ENCODE measurements at regions not wholly inside any gene's neighbourhood (a gene's known extent, or its start where the extent isn't known, plus 50 kb on each side); places are given as distances from the start of the nearest gene placed in this dataset.
"Not testable (repeated sequence)": the region's sequence is repeated elsewhere in the genome, so short reads cannot be mapped to it uniquely, and the experiment has no call there.

GRCh38 chr17:43345515-43345914, 53.3 kb upstream of the ARL4D start:
- DNase-seq, result not testable (repeated sequence)

DNA sequence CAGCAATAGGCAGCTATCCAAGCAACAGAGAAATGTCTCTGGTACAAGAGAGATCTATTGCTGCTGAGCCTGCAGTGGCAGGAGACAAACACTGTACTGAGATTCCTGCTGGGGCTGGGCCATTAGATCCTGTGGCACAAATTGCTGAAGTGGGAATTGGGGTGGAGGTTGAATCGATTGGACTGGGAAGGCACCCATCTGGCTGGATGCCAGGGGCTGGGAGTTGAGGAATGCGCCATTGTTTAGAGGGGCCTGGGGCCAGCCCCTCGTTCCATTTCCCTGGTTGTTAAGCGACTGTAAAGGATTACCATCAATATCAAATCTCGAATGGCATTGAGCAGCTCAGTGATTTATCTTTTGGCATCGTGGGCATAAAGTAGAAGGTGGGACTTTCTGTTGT, 54.1 kb upstream of the ARL4D start:
- no peak for DNase-seq

DNA sequence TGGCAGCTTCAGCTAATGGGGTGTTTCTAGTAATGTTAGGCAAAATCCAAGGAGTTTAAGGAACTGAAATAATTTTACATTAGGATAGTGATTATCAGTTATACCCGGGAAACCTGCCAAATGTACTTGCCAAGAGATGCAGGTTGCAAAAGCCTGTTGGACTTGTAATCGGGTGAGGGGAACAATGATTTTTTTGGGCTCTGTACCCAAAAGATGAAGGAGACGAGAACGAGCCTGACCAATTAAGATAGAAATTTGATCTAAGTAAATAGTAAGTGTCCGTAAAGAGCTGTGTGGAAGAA, 56.3 kb upstream of the ARL4D start:
- DNase-seq, result no peak

- no peak for DNase-seq
Measured at GRCh38 chr17:43341715-43342588, 56.8 kb upstream of the ARL4D start.

- DNase-seq, result peak; percentile 72
Measured at GRCh38 chr17:43338886-43339516, 59.8 kb upstream of the ARL4D start.

DNA sequence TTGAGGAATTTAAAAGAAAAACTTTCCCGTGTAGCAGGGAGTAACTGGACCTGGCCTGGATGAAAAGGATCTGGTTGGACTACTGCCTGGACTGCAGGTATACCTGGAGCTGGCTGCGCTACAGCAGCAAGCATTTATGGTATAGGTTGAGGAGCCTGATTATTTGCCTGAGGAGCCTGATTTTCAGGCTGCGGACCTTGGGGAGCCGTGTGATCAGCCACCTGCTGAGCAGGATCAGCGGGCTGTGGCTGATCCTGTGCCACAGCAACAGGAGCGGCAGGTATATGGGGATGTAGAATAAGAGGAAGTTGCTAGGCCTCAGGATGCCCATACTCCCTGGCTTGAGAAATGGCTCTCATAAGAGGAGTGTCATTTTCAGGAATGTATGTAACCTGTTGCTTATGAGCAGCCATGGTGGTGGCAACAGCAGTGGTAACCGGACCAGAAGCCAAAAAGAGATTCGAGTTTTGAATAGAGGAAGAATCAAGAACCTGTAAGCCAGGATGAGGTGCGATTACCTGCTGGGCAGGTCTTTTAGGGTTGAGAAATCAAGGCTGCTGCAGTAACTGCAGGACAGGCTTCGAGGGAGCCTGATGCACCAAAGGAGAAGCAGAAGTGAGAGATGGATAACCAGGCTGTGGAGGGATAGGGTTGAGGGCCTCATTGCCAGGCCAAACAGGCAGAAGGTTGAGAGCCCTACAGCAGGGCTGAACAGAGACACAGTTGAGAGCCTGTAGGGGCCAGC, 60.9 kb upstream of the ARL4D start:
- no peak for DNase-seq

DNA sequence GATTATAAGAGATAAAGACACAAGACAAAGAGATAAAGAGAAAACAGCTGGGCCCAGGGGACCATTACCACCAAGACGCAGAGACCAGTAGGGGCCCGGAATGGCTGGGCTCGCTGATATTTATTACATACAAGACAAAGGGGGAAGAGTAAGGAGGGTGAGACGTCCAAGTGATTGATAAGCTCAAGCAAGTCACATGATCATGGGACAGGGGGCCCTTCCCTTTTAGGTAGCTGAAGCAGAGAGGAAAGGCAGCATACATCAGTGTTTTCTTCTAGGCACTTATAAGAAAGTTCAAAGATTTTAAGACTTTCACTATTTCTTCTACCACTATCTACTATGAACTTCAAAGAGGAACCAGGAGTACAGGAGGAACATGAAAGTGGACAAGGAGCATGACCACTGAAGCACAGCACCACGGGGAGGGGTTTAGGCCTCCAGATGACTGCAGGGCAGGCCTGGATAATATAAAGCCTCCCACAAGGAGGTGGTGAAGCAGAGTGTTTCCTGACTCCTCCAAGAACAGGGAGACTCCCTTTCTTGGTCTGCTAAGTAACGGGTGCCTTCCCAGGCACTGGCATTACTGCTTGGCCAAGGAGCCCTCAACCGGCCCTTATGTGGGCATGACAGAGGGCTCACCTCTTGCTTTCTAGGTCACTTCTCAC, 63.9 kb upstream of the ARL4D start:
- DNase-seq, result no peak

GRCh38 chr17:43333433-43333943, 65.3 kb upstream of the ARL4D start:
- DNase-seq, result no peak

- DNase-seq, result no peak
Measured at GRCh38 chr17:43332230-43332629, 66.6 kb upstream of the ARL4D start.

DNA sequence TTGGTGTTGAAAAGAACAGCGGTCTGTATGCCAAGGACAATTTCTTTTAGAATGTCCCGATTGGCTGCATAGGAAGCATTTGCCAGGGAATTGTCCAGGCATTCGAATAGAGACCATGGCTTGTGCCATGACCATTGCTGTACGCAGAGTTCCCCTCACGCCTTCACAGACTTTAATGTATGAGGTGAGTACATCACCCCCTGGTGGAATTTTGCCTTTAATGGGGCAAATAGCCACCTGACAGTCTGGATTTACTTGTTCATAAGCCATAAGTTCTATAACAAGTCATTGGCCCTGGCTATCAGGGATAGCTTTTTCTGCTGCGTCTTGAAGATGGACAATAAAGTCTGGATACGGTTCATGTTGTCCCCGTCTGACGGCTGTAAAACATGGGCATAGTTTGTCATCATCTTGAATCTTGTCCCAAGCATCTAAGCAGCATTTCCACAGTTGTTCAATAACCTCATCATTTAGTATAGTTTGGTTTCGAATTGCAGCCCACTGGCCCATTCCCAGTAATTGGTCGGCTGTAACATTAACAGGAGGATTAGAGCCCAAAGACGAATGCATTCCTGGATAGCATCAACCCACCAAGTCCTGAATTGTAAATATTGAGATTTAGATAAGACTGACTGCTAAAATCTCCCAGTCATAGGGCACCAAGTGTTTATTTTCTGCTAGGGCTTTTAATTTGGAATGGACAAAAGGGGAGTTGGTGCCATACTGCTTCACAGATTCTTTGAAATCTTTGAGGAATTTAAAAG, 67.7 kb upstream of the ARL4D start:
- DNase-seq, result no peak

DNA sequence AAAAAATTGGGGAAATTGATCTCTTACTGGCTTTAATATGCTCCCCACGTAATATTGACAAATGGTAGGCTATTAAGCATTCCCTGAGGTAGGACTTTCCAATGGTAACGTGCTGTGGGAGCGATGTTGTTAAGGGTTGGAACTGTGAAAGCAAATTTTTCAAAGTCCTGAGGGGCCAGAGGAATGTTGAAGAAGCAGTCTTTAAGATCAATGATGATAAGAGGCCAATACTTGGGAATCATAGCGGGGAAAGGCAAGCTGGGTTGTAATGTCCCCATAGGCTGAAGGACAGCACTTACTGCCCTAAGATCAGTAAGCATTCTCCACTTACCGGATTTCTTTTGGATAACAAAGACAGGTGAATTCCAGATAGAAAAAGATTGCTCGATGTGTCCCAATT, 69.6 kb upstream of the ARL4D start:
- DNase-seq, result no peak

GRCh38 chr17:43328650-43329049, 70.1 kb upstream of the ARL4D start:
- no peak for DNase-seq

- no peak for DNase-seq
Measured at GRCh38 chr17:43327834-43328420, 70.9 kb upstream of the ARL4D start.

GRCh38 chr17:43327421-43327820, 71.4 kb upstream of the ARL4D start:
- no peak for DNase-seq

- no peak for DNase-seq
Measured at GRCh38 chr17:43326490-43327275, 72.1 kb upstream of the ARL4D start.

DNA sequence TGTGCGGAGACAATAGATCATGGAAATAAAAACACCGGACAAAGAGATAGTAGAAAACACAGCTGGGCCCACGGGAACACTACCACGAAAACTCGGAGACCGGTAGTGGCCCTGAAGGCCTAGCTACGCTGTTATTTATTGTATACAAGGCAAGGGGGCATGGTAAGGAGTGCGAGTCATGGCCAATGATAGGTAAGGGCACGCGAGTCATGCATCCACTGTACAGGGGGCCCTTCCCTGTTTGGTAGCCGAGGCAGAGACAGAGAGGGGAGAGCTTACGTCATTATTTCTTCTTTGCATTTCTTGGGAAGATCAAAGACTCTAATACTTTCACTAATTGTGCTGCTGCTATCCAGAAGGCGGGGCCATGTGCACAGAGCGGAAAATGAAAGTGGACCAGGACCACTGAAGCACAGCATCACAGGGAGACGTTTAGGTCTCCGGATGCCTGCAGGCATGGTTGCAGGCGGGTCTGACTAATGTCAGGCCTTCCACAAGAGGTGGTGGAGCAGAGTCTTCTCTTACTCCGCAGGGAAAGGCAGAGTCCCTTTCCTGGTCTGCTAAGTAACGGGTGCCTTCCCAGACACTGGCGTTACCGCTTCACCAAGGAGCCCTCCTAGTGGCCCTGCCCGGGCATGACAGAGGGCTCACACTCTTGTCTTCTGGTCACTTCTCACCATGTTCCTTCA, 74.4 kb upstream of the ARL4D start:
- DNase-seq, result no peak

GRCh38 chr17:43319293-43320124, 79.3 kb upstream of the ARL4D start:
- DNase-seq, result no peak

DNA sequence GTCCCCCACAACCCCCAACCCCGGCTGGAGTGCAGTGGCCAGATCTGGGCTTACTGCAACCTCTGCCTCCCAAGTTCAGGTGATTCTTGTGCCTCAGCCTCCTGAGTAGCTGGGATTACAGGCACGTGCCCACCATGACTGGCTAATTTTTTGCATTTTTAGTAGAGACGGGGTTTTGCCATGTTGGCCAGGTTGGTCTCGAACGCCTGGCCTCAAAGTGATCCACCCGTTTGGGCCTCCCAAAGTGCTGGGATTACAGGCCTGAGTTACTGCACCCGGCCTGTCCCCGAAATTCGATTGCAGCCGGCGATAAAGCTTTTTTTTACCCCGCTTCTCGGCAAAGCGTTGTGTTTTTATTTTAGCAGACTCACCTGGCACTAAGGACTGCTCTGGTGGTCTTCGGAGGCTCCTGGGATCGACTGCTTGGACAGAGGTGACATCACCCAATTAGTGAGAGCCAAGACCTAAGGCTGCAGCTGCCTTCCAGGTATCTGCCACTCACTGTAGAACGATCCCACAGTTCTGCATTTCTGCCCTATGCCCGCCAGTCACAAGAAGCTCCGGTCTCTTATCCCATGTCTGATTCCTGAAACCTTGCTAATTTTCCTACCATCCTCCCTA, 82.2 kb upstream of the ARL4D start:
- no peak for DNase-seq

- DNase-seq, result no peak
Measured at GRCh38 chr17:43315858-43316521, 82.2 kb upstream of the RNU2-1 start.
